GM18907 (cell line): ENCODE measurements at regions not wholly inside any gene's neighbourhood (a gene's known extent, or its start where the extent isn't known, plus 50 kb on each side); places are given as distances from the start of the nearest gene placed in this dataset.

Experiments used
- ATAC-seq: cut with Tn5 transposase; IDR thresholded peaks from one replicate; pipeline ENCODE4 v1.9.1; 2021; ENCODE audit warnings: mild to moderate bottlenecking, moderate library complexity; ENCODE audit not compliant: unreplicated experiment

DNA sequence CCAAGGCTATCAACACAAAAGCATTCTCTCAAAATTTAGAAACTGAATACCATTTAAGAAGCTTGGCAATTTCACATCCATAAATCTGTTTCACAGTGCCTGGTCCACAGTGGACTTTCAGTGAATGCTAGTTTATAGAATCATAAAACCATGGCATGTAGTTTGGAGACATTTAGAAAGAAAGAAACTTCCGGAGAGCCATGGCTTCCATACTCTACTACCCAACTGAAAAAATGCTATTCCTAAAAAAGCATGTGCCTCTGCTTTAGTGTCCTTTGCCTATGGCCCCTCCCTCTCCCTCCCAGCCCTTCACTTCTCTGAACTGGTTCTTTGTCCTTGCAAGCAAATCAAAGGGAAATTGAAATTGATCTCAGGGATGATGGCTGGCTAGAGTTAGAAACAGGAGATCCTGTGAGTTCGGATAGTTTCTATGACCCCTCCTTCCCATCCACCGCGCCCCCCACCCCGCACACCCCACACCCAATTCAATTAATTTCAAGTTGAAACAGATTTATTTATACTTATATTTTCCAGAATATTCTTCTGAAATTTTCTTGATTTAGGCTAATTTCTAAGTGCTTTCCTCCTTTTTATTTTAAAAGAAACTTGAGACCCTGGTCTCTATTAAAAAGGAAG lies 248.3 kb downstream of the TRIB2 start:
- ATAC-seq, result no peak

DNA sequence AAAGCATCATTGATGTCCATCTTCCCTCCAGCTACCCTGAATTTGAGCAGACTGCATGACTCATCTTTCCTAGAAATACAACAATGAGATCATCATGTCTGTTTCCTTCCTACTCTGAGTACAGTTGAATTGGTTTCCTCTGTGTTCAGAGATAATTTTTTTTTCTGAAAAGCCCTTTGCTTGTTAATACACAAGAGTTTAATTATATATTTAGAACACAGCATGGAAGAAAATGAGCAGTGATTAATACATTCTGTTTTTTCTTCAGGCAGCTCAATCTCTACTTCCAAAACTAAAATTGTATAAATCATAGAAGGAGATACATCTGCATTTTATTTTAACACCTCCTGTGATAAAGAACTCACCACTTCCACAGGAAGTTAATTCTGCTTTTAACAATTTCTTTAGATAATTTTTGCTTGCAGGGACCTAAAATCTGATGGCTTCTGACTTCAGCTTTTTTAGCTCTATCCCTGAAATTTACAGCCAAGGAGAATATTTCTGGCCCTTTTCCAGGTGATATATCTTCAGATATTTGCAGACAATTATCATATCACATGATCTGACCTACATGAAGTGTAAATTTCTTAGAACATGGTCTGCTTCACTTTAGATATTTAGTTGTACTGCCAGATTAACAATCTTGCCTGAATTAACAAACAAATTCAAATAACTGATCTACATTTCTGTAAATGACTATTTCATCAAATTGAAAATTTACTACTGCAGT lies 249.0 kb downstream of the TRIB2 start:
- ATAC-seq, result no peak

DNA sequence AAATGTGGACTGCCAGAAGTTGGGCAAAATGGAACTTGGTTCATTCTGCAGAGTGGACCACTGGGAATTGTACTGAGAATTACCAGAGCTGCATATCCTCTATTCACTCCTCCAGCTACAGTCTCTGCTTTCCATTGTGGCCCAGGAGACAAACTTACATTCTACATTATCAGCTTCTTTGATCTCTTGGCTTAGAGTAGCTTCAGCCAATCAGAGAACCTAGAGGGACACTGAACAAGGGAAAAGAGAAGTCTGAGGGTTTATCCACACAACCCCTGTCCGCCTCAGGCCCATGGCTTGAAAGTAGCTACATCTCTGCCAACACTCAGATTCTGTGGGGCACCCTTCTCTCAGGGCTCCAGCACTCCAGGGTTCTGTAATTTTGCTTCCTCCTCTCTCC lies 251.1 kb downstream of the TRIB2 start:
- ATAC-seq, result no peak

DNA sequence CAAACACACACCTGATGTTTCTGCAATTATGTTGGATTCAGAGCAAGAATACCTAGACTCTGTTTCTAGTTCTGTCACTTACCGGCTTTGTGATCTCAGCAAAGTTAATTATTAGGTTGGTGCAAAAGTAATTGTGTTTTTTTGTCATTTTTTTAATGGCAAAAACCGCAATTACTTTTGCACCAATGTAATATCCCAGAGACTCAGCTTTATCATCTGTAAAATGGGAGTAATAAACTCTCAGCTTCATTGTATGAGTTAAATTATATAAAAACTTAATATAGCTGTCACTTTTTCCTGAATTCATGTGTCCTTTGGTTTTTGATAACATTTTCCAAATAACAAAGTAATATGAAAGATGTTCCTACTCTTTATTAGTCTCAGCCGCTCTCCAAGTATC lies 251.7 kb downstream of the TRIB2 start:
- no peak for ATAC-seq

DNA sequence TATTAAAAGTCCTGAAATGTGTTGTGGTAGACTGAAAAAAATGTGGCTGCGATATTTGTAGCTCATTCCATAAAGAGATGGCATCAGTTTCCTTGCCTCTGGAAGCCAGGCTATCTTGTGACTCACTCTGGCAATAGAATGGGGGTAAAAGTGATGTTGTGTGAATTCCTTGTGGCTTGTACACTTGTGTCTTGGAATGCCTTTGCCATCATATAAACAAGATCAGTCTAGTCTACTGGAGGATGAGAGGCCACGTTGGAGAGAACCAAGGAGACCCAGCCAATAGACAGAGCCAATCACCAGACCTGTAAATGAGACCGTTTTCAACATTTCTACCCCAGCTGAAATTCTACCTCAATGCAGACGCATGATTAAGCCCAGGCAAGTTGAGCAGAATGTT lies 254.1 kb downstream of the TRIB2 start:
- no peak for ATAC-seq

DNA sequence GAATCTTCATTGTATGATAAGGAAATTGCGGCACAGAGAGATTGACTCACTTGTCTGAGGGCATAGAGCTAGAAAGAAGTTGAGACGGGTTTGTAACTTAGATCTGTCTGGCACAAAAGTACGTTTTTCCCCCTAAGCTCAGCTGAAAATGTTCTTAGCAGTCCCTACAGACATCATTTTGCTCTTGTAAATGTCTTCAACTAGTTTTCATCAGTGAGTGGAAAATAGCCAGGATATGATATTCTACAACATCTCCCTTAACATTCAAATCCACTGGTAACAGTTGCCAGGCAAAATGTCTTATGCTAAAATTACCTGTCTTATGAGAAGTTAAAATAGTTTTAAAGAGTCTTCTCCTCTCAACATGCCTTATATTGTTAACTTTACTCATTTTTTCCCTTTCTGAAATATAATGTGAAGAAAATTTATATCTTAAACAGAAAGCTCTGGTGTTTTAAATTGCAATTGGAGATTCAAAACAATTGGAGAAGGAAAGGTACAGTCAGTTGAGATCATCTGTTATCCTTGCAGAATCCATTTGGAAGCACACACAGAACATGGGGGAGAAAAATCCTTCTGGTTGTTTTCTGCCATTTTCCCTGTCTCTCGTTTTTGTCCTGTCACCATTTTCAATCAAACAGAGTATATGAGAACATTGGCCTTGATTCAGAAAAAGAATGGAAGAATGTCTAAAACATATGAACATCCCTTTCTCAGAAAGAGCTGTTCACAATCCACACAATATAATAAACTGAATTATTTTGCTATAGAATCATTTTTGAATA lies 255.0 kb downstream of the TRIB2 start:
- no peak for ATAC-seq

DNA sequence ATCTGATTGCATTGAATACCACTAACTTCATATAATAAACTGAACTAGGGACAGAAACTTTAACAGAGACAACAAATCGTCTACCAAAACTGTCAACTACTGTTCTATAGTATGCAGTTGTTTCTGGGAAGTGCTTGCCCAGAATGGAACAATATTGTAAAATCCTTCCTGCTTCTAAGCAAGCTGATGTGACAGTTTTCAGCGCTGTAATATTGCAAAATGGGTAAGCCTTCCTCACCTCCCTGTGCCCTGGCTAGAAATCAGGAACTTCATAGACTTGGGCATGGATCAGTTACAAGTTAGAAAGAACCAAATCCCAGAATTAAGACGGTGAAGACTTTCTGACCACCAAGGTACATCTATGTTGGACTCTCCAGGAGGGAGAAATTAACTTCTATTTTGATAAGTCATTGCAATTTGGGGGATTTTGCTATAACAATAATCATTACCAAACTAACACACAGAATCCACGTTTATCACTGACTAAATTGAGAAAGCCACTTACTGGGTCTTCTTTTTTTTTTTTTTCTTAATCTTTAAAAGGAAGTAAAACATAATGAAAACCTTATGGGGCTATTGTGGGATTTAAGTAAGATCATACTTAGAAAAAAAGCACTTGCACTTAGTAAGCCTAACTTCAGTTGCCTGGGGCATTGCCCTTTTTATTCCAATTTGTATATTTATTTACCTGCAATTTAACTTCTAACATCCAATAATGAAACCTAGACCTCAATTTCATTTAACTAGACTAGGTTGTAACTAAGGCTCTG lies 261.5 kb downstream of the TRIB2 start:
- ATAC-seq, result no peak

DNA sequence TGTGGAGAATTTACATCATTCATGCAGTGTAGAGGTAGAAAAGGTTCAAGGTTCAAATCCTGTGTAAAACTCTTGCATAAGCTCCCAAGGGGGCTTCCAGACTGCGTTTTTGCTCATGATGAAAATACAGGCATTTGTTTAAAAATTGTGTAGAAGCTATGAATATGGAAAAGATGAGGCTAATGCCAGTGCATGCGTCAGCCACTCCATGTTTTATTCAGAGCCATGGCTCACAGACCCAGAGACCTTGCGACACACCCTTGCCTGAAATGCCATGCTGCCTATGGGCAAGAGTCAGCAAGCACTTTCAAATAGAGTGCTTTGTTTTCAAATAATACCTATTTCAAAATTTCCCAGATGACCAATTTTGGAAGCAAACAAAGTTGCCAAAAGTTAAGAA lies 262.3 kb downstream of the TRIB2 start:
- ATAC-seq, result no peak

DNA sequence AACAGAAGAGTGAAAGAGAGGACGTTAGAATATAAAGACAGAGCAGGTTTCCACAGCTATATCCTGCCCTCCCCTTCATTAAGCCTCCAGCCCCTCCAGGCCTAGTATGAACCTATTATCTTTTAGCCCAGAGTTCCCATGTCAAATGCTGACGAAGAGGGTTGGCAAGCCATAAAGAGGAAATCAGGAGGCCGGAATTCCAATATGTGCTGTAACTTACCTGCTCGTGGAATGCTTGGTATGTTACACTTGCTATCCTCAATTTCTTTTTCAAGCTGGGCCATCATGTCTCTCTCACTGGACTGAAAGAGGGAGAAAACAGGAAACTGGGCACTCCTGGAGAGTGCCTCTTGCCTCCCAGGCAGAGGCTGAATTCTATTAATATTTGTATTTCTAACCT lies 264.1 kb downstream of the TRIB2 start:
- no peak for ATAC-seq

DNA sequence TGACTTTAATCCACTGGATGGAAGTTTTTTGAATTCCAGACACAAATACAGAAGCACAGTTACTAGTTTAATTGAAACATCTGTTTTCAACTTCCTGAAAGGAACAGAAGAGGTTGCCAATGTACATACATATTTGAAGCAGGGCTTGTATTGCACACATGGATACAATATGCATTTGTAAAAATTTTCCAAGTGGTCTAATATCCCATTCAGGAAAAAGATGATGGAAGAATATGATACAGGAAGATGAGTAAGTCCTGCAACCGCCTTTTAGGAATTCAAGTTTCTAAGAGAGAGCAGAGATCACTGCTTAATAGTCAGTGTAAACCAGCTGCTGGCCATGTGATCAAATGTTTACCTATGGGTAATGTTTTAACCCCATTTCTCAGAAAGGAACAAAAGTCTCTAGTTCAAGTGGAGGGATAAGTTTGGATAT lies 265.4 kb downstream of the TRIB2 start:
- ATAC-seq, result no peak

DNA sequence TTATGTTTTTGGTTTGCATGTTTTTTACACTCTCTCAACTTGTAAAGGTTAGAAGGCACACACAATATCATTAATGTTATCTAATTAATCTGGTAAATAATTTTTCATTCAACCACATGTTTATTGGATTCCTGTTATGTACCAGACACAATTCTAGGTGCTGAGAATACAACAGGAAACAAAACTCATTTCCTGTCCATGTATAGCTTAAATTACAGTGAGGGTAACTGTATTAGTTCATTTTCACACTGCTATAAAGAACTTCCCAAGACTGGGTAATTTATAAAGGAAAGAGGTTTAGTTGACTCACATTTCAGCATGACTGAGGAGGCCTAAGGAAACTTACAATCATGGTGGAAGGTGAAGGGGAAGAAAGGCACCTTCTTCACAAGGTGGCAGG lies 270.5 kb downstream of the TRIB2 start:
- ATAC-seq, result no peak

DNA sequence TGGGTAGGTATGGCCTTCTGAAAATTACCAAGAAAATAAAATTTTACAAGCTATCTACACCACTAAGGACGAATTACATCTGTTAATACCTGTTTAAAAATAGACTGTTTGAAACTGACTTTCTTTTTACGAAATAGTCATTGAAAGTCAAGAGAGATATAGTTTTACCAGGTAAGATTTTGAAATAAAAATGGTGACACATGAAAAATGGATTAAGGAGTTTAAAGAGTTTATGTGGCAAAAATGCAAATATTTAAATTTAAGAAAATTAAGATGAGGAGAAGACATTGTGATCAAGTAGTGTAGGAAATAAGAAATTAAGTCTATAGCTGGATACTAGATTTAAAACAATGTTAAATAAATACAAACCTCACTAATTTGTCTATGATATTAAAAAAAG lies 271.5 kb downstream of the TRIB2 start:
- no peak for ATAC-seq

DNA sequence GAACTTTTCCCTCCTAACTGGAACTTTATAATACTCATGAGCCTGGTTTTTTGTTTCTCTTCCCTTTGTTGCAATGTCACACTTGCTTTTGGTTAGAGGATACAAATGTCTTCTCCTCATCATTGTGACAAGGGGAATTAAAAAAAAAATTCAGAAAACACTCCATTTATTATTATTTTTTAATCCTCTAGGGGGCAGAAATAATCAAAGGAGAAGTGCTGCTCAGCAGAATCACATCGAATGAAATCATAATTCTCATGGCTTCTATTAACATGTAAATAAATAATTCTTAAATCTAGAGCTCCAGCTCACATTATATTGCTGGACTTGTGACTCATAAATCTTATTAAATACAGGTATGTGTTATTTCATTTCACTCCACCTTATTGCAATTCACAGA lies 273.8 kb downstream of the TRIB2 start:
- ATAC-seq, result no peak

DNA sequence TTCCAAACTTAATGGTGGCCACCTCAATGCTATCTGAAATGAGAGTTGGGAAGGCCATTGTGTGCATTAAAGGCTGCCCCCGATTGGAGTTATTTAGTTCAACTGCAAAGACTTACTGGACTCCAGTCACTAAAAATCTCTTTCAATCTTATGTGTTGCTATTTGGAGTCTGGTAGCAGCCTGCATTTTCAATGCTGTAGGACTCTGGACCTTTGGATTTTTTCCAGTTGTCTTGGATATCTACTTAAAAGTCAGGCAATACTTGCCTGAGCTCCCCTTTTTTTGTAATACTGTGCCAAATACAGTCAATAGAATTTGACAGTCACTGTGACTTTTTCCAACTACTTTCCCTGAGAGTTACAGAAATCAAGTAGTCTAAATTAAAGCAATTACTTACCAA lies 281.9 kb downstream of the TRIB2 start:
- ATAC-seq, result no peak

DNA sequence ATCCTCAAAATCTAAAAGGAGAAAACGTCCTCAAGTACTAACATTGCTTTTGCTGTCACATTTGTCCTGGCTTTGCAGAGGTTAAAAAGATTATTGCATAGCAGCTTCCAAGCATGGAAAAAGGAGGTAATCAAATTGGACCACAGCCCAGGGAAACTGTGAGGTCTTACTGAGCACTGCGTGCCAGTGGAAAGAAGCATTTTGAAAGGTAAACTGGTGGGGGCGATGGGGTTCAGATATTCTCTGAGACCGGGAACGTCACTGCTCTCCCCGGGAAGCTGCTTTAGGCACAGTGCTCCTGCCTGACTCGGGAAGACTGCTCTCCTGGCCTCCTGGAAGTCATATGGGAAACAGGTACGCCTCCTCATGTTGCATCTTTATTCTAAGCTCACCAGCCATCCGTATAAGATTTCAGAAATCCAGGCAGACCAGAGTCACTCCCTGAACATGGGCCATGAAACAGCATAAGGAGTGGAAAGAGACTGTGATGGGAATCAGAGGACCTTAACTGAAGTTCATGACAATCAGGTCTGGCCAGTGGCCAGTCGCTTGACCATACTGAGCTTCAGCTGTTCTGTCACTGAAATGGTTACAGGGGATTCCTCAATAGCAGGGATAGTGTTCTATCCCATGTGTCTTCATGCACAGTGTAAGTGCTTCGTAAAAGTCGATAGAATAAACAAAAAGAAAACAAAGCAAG lies 284.1 kb downstream of the TRIB2 start:
- no peak for ATAC-seq

DNA sequence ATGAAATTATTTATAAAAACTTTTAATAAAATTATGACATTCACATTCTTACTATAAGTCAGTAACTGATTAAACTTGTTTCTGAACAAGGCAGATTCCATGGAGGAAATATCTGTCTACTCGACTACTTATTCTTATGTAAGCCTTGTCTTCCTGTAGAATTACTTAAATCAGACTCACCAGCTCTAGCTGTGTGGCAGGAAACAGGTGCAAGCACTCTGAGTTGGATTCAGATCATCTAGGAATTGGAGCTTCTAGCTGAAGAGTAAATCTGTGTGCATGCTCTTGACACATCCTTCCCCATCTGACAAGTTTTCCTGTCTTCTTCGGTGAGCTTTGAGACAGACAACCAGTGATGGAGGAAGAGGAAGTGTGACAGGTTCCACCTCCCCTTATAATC lies 284.7 kb downstream of the TRIB2 start:
- ATAC-seq, result no peak

DNA sequence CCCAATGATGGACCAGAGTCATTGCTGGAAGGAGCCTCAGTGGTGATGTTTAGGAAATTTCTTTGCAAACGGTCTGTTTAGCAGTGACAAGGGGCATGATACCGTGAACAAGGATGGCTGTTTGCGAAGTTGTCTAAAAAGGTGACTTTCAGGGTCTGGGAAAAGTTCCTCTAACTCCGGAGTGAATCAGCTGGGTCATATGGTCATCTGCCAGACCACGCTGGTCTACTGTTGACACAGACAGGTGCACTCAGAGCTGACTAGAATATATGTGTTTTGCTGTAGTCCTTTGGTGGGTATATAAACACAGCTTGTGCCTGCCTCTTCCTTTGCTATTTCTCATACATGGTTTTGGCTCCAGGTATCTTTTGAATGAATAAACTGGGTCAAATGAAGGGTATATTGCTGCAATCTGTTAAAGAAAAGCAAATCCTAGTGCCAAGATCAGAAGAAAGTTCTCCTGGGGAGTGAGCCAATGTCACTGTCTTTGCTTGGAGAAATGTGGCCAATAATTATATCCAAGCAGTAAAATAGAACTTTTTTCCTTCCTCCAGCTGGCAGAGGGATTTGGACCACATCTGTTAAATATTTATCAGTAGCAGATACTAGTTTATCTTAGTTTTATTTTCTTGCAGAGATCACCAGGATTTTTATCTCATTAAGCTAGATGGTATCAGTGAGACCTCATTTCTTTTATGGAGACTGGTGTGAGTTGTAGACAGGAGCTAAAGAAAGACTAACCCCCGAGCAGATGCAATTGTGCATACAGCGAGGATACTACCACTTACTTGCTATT lies 286.0 kb downstream of the TRIB2 start:
- ATAC-seq, result no peak

DNA sequence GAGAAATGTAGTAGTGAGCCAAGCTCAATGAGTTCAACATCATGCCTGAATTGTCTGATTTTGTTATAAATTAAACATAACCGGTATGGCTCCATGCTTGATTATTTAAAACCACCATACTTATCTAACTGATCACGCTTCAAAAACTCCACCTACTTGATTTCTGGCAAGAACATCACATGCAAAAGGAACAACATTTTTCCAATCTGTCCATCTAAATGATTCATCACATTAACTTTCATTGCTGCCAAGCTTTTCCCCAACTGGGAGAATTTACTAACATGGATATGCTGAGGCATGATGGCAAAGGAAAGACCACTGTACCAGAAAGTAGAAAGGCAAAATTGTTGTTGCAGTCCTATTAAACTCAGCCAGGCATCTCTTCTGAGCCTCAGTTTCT lies 286.8 kb downstream of the TRIB2 start:
- no peak for ATAC-seq

DNA sequence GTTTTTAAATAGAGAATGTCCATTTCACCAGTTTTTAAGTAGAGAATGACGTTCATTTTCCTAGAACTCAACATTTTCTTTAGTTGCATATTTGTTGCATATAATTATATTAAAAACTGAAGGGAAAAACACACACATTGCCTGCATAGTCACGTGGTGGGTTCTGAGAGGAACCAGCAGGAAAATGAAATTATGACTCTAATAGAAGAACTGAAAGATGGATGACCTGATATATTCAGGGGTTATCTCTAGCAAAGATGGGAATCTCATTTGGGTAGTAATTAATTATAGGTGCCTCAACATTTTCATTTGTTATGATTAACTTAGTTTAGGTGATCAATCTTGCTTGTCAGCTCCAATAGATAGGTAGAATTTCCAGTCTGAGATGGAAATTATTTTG lies 288.3 kb downstream of the TRIB2 start:
- no peak for ATAC-seq

DNA sequence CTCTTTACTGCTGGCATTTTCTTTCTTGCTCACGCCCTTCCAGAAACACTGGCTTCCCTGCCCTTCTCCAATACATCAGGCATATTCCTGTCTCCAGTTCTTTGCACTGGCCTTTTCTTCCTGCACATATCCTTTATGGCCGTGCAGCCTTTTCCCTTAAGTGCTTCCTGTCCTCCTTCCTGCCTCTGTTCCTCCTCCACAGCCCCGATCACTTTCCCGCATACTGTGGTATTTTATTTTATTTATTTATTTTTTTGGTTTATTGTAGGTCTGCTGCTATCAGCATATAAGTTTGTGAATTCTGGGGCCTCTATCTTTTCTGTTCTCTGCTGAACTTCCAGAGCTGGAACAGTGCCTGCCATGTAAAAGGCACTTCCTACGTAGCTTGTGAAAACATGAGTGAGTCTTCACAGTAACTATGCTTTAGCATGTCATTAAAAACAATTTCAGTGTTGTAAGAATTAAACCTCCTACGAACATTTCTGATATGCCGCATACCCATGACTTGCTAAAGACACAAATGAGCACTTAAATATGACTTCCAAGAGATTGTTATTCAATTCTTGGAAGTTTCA lies 289.1 kb downstream of the TRIB2 start:
- ATAC-seq, result no peak
